Astrocyte of the spinal cord (primary cell): ENCODE measurements at regions not wholly inside any gene's neighbourhood (a gene's known extent, or its start where the extent isn't known, plus 50 kb on each side); places are given as distances from the start of the nearest gene placed in this dataset.
A peak's percentile ranks its signal among the peaks of the same experiment; 100 is the strongest.

ENCODE experiments used
- DNase-seq: peaks from one replicate; pipeline ENCODE4 v3.0.0; 2011; ENCODE audit warnings: low read depth, low spot score
- H3K4me3 ChIP-seq: 2 replicates; pipeline ENCODE4 v1.5.1; 2011; ENCODE audit warnings: low read depth, mild to moderate bottlenecking, low read length, moderate library complexity
- in situ Hi-C: cut with HindIII; loops from 2 replicates; pipeline ENCODE4 v1.10.0; 2017; ENCODE audit warnings: low sequenced_read_pairs
- TF ChIP-seq, protein P1 (sequence below): IDR thresholded peaks from 2 replicates; pipeline ENCODE4 v1.5.1; 2012; ENCODE audit warnings: low read depth, mild to moderate bottlenecking, low read length, inconsistent platforms

DNA sequence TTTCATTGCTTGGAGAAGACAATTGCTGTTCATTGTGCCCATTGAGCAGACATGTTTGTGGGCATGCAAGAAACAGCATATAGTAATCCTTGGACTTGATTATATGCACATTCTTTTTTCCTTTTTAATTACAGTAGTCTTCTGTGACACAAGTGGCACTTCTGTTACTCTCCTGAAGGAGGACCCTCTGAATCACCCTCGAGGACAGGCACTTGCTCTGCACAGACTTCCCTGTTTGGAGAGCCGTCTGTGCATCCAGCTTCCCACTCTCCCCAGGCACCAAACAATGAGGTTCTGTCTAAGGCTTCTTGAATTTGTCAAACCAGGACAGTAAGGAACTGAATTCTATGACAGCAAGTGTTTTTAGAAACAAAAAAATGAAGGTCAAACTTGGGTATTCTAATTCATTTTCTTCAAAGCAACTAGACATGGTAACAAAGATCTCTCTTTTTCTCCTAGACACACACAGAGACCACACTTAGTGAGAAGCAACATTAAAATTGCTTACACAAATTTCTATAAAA lies 844.6 kb upstream of the ID2 start:
- TF ChIP-seq, protein P1, sequence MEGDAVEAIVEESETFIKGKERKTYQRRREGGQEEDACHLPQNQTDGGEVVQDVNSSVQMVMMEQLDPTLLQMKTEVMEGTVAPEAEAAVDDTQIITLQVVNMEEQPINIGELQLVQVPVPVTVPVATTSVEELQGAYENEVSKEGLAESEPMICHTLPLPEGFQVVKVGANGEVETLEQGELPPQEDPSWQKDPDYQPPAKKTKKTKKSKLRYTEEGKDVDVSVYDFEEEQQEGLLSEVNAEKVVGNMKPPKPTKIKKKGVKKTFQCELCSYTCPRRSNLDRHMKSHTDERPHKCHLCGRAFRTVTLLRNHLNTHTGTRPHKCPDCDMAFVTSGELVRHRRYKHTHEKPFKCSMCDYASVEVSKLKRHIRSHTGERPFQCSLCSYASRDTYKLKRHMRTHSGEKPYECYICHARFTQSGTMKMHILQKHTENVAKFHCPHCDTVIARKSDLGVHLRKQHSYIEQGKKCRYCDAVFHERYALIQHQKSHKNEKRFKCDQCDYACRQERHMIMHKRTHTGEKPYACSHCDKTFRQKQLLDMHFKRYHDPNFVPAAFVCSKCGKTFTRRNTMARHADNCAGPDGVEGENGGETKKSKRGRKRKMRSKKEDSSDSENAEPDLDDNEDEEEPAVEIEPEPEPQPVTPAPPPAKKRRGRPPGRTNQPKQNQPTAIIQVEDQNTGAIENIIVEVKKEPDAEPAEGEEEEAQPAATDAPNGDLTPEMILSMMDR: no peak
- DNase-seq: no peak
- in situ Hi-C loops: no loop called here
- H3K4me3 ChIP-seq: no peak overlapping the region

DNA sequence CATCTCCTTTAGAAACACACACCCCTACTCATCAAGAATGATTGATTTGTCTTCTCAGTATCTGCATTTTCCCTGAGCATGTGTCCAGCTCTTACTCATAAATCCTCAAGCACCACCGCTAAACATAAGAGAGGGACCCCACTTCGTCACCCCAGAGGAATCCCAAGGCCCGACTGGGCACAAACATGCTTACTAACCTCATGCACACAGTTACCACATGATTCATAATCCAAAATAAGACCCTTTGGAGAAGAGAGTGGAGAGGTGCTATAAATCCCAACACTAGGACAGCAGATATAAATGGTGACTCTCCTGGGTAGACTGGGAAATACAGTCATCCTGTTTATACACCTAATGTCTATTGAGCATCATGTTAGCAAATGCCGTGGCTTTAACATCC lies 843.2 kb upstream of the ID2 start:
- in situ Hi-C loops: no loop called here
- TF ChIP-seq, protein P1: no peak

DNA sequence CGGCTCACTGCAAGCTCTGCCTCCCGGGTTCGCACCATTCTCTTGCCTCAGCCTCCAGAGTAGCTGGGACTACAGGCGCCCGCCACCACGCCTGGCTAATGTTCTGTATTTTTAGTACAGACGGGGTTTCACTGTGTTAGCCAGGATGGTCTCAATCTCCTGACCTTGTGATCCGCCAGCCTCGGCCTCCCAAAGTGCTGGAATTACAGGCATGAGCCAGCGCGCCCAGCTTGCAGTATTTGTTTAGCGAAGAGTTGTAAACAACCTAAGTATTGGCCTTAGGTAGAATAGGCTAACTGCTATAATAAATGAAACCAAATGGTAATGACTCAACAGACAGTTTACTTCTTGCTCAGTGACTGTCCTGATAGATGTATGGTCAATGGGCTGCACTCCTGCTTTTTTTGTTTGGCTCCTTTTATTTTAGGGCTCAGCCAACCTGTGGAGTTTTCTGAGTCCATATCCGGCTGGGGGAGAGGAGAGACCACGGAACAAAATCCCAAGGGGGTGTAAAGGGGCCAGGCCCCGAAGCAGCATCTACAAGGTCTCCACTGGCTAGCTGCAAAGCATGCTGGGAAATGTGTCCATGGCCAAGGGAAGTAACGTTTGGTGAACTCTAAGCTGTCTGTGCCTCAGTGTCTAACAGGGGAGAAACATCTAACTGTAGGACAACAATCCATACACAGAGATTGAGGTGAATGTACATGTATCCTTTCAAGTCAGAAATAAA lies 841.0 kb upstream of the ID2 start:
- TF ChIP-seq, protein P1: no peak
- in situ Hi-C loops: no loop called here
- H3K4me3 ChIP-seq: no peak overlapping the region
- DNase-seq: no peak

More for the DNA sequence above, 843.2 kb upstream of the ID2 start:
- DNase-seq: peak; percentile 30
- H3K4me3 ChIP-seq: no peak overlapping the region

DNA sequence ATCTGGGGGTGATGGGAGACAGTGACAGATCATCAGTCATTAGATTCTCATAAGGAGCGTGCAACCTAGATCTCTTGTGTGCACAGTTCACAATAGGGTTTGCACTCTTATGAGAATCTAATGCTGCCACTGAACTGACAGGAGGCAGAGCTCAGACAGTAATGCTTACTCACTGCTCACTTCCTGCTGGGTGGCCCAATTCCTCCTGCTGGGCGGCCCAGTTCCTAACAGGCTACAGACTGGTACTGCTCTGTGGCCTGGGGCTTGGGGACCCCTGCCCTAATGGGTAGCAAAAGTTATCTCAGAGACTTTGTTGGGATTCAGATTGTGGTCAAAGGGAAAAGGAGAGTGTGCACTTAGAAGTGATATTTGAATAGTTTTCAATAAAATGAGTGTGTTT lies 840.1 kb upstream of the ID2 start:
- H3K4me3 ChIP-seq: no peak overlapping the region
- no peak for DNase-seq
- in situ Hi-C loops: no loop called here
- TF ChIP-seq, protein P1: no peak

DNA sequence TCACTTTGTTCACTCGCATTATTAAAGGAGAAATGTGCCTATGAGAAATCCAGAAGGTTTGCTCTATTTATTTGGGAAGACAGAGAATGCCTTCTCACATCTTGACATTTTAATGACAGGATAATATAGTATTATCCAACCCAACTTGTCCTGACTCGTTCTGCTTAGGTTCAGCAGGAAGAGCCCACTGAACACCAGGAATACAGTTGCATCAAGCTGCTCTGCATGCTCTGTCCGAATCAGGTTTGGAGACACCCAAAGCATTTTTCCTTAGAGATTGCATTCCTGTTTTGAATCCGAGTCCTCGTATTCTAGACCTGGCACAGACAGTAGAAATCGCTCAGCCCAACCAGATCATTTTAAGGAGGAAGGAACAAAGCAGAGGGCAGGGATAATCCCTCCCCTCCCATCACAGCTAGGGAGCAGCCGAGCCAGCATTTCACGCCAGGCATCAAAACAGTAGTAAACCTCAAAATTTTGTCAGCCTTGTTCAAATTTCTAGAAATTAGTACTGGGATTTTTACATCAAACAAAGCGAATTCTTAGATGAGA lies 837.4 kb upstream of the ID2 start:
- H3K4me3 ChIP-seq: no peak overlapping the region
- no peak for DNase-seq
- TF ChIP-seq, protein P1: no peak
- in situ Hi-C loops: no loop called here

DNA sequence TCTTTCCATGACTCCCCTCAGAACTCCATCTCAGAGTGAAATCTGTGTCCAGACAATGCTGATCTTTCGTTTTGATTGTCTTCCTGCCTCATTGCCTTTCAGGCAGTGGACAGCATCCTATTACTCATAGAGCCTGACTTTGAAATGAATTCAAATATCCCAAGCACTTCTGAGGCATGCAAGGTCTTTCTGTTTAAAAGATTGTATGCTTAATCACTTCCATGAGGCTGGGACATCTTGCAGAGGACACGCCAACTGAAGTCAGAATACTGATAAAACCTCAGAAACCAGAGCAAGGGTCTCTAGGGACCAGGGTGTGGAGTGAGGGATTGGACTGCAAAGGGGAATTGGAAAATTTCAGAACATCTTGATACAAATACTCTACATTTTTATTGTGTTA lies 836.5 kb upstream of the ID2 start:
- peak; percentile 73 for DNase-seq
- TF ChIP-seq, protein P1: no peak
- in situ Hi-C loops: no loop called here
- H3K4me3 ChIP-seq: no peak overlapping the region
